PC-9 (cell line): ENCODE measurements at regions not wholly inside any gene's neighbourhood (a gene's known extent, or its start where the extent isn't known, plus 50 kb on each side); places are given as distances from the start of the nearest gene placed in this dataset.

Experiments used
- BruUV-seq: library from RNA; stranded (reverse); fragments of 400-500 nt; replicated peaks from 2 replicates; lab custom pipeline; 2021; lab: Mats Ljungman, UMichigan
- CTCF ChIA-PET: fragments of 300-600 bp; sonication (Branson Sonifier 250); formaldehyde crosslinking; loops from one replicate; lab custom pipeline; 2022; ENCODE audit warnings: antibody characterized with exemption; lab: Charles Lee
- POLR2A ChIA-PET: fragments of 300-600 bp; sonication (Branson Sonifier 250); formaldehyde crosslinking; loops from one replicate; lab custom pipeline; 2022; ENCODE audit warnings: antibody characterized with exemption; ENCODE audit not compliant: unreplicated experiment; lab: Charles Lee
- DNase-seq, 2 experiments: peaks; one replicate each; pipeline versions ENCODE4 v3.0.0 to v3.0.0-alpha.2; 2015 to 2022; ENCODE audit warnings: mixed read lengths in 1 of 2
- H2AFZ ChIP-seq: fragments of 200-600 bp; sonication (generic); 2 replicates; pipeline ENCODE4 v1.8.1; 2017; ENCODE audit warnings: antibody characterized with exemption
- H3F3A ChIP-seq: fragments of 200-600 bp; sonication (generic); 2 replicates; pipeline ENCODE4 v1.8.1; 2017; ENCODE audit warnings: antibody characterized with exemption, mild to moderate bottlenecking, low read depth; ENCODE audit not compliant: insufficient read depth
- H3K27ac ChIP-seq: fragments of 200-600 bp; sonication (generic); 2 replicates; pipeline ENCODE4 v1.6.1; 2016; ENCODE audit warnings: mixed run types
- H3K27me3 ChIP-seq: fragments of 200-600 bp; sonication (generic); 2 replicates; pipeline ENCODE4 v1.6.1; 2016; ENCODE audit warnings: low read depth, mixed run types; ENCODE audit not compliant: insufficient read depth
- H3K36me3 ChIP-seq: fragments of 200-600 bp; sonication (generic); 2 replicates; pipeline ENCODE4 v1.6.1; 2016; ENCODE audit warnings: low read depth, mixed run types
- H3K4me1 ChIP-seq: fragments of 200-600 bp; sonication (generic); replicated peaks from 2 replicates; pipeline ENCODE4 v1.6.1; 2016; ENCODE audit warnings: mixed run types; ENCODE audit not compliant: insufficient read depth
- H3K4me2 ChIP-seq: fragments of 200-600 bp; sonication (generic); 2 replicates; pipeline ENCODE4 v1.6.1; 2017; ENCODE audit warnings: mixed run types
- H3K4me3 ChIP-seq: fragments of 200-600 bp; sonication (generic); 2 replicates; pipeline ENCODE4 v1.6.1; 2016; ENCODE audit warnings: mixed run types
- H3K79me2 ChIP-seq: fragments of 200-600 bp; sonication (generic); 2 replicates; pipeline ENCODE4 v1.6.1; 2017; ENCODE audit warnings: low read depth, mixed run types
- H3K9me2 ChIP-seq: fragments of 200-600 bp; sonication (generic); 2 replicates; pipeline ENCODE4 v1.8.1; 2017; ENCODE audit warnings: mild to moderate bottlenecking; ENCODE audit not compliant: insufficient read depth
- H3K9me3 ChIP-seq: fragments of 200-600 bp; sonication (generic); 2 replicates; pipeline ENCODE4 v1.8.1; 2016; ENCODE audit warnings: low read depth; ENCODE audit not compliant: insufficient read depth
- H4K20me1 ChIP-seq: fragments of 200-600 bp; sonication (generic); 2 replicates; pipeline ENCODE4 v1.8.1; 2017; ENCODE audit not compliant: insufficient read depth
- CTCF ChIP-seq: fragments of 200-600 bp; sonication (generic); conservative IDR thresholded peaks from 2 replicates; pipeline ENCODE4 v1.6.1; 2017; ENCODE audit warnings: mixed run types, antibody characterized with exemption, mild to moderate bottlenecking, moderate library complexity
- EZH2 ChIP-seq: fragments of 200-600 bp; sonication (generic); IDR thresholded peaks from 2 replicates; pipeline ENCODE4 v1.8.0; 2017; ENCODE audit warnings: antibody characterized with exemption, low read depth
- intact Hi-C: fragments of 100-400 bp; cut with micrococcal nuclease; formaldehyde crosslinking; loops from one replicate; pipeline ENCODE4 v1.10.0; 2022; ENCODE audit not compliant: unreplicated experiment

GRCh38 chrX:15191830-15192229 is 78.1 kb downstream of the ASB9 start:
- H3K9me2 ChIP-seq, result no peaks in the 10 kb centered on the region
- no peaks in the 10 kb centered on the region for H3F3A ChIP-seq
- no peak for DNase-seq
- no peaks in the 10 kb centered on the region for H3K9me3 ChIP-seq
- H3K79me2 ChIP-seq, result no peaks in the 10 kb centered on the region
- no peak overlapping the region for H2AFZ ChIP-seq
- no peaks in the 10 kb centered on the region for H3K4me1 ChIP-seq
- intact Hi-C loops, result no loop called here
- no peaks in the 10 kb centered on the region for H4K20me1 ChIP-seq
- H3K4me2 ChIP-seq, result no peak overlapping the region
- no peak overlapping the region for H3K27ac ChIP-seq
- H3K36me3 ChIP-seq, result no peaks in the 10 kb centered on the region
- no TSS peak for BruUV-seq
- H3K4me3 ChIP-seq, result no peak overlapping the region
- ChIA-PET POLR2A (no interaction called here), CTCF (no interaction called here)
- TF ChIP-seq EZH2 (no peak), CTCF (no peak)
- H3K27me3 ChIP-seq, result no peaks in the 10 kb centered on the region

GRCh38 chrX:15188039-15188438 is 81.8 kb downstream of the ASB9 start:
- no peaks in the 10 kb centered on the region for H3K36me3 ChIP-seq
- H3K4me2 ChIP-seq, result no peak overlapping the region
- H3K79me2 ChIP-seq, result no peaks in the 10 kb centered on the region
- H3K9me2 ChIP-seq, result no peaks in the 10 kb centered on the region
- no peaks in the 10 kb centered on the region for H3K27me3 ChIP-seq
- BruUV-seq, result no TSS peak
- no peaks in the 10 kb centered on the region for H3F3A ChIP-seq
- no peak for DNase-seq
- H3K27ac ChIP-seq, result no peak overlapping the region
- no peaks in the 10 kb centered on the region for H3K4me1 ChIP-seq
- no peak overlapping the region for H2AFZ ChIP-seq
- TF ChIP-seq EZH2 (no peak), CTCF (no peak)
- H4K20me1 ChIP-seq, result no peaks in the 10 kb centered on the region
- intact Hi-C loops, result no loop called here
- CTCF ChIA-PET, result no interaction called here
- POLR2A ChIA-PET, result no interaction called here
- no peak overlapping the region for H3K4me3 ChIP-seq
- H3K9me3 ChIP-seq, result no peaks in the 10 kb centered on the region

- Histone ChIP-seq H3K27ac (no peak overlapping the region), H3K9me3 (no peaks in the 10 kb centered on the region), H3K79me2 (no peaks in the 10 kb centered on the region), H3F3A (no peaks in the 10 kb centered on the region), H3K4me3 (no peak overlapping the region), H3K27me3 (no peaks in the 10 kb centered on the region), H4K20me1 (no peaks in the 10 kb centered on the region), H3K36me3 (no peaks in the 10 kb centered on the region), H3K4me1 (no peaks in the 10 kb centered on the region), H3K4me2 (no peak overlapping the region), H3K9me2 (no peaks in the 10 kb centered on the region; the same call in 1 of the 2 replicates), H2AFZ (no peak overlapping the region)
- no TSS peak for BruUV-seq
- CTCF ChIA-PET, result no interaction called here
- POLR2A ChIA-PET, result no interaction called here
- intact Hi-C loops, result no loop called here
- no peak for DNase-seq
- TF ChIP-seq EZH2, result no peak
- no peak for TF ChIP-seq CTCF
These were observed 92.6 kb downstream of the ASB9 start for GRCh38 chrX:15177316-15177715.
